ENCODE measurements at regions not wholly inside any gene's neighbourhood (a gene's known extent, or its start where the extent isn't known, plus 50 kb on each side); places are given as distances from the start of the nearest gene placed in this dataset.

DNA sequence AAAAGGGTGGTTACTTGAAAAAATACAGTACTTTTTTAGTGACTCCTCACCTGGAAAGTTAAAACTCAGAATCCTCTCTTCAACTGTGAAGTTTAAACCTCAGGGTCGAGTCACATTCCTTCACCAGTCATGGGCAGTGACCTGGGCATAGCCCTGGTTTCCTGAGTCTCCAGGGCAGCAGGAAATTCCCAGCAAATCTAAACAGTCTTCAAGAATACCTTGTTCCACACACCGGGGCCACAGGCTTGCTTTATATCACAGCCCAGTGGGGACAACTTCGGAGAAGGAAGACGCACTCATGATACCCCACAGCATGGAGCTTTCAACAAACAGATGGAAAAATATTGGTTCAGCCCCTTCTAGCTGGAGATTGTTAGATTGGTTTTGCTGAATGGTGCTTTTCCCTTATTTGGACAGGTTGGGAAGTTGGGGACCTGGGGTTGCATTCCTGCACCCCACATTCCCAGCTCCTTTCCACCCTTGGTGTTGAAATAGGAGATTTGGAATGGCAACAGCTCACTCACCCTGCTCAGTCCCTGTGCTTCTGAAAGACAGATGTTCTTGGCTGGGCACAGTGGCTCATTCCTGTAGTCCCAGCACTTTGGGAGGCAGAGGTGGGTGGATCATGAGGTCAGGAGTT, 113.0 kb upstream of the TMEM170B start (continued):
- TF ChIP-seq ZNF585B (tag by site-specific recombination; IDR thresholded peaks at IDR 0.05) = no peak
- no peak for TF ChIP-seq ZNF132 (tag by site-specific recombination; IDR thresholded peaks at IDR 0.05; ENCODE audit: borderline replicate concordance)
- TF ChIP-seq ZNF623 (tag by site-specific recombination; IDR thresholded peaks at IDR 0.05) = no peak
- TF ChIP-seq ZBTB20 (tag by site-specific recombination; IDR thresholded peaks at IDR 0.05) = no peak
- TF ChIP-seq HOXA7 (CRISPR knock-in tag; IDR thresholded peaks at IDR 0.05; ENCODE audit: borderline replicate concordance) = no peak
- TF ChIP-seq ZNF747 (tag by site-specific recombination; IDR thresholded peaks at IDR 0.05) = no peak

DNA sequence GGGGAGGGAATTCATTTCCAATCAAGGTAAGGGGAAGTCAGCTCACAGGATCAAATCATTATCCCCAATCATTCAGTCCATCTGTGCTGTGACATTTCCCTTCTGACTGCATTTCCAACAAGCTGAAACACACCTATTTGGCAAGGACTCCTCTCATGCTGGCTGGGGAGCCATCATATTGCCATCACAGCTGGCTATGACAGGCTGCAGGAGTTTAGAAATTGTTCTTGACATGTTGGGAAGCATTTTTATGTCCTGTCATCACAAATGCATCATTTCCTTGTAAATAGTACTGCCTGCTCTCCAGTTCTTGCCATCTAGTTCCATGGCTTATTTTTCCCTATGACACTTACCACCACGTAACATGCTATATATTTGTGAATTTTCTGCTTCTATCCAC, 113.9 kb upstream of the TMEM170B start:
- H3K4me1 ChIP-seq (ENCODE audit: control insufficient read depth, insufficient read depth, low read length) = 0 out of 2 replicates have a peak, but pooled peaks cover 3% of the 10 kb centered on the region
- H3K9me3 ChIP-seq (ENCODE audit: control insufficient read depth, insufficient read depth, low read depth, low read length) = no peaks in the 10 kb centered on the region
- ChIA-PET POLR2A (interaction anchor here (0.8 kb wide), 1 partner anchor 188 kb away, joined by 3 read pairs; no protein-coding TSS in a partner anchor), CTCF (interaction anchor here (1.6 kb wide), 1 partner anchor 10 kb away, joined by 6 read pairs; no protein-coding TSS in a partner anchor)
- H3K27ac ChIP-seq (ENCODE audit: extremely low read depth, low read depth, low read length) = no peak overlapping the region
- H3K36me3 ChIP-seq (ENCODE audit: control insufficient read depth in 2 of 2, insufficient read depth in 1 of 2, low read length in 2 of 2) = no peaks in the 10 kb centered on the region; a peak in 1 of 3 replicates
- H3K4me3 ChIP-seq (ENCODE audit: low read depth, low read length) = no peak overlapping the region
- TF ChIP-seq, protein P1, sequence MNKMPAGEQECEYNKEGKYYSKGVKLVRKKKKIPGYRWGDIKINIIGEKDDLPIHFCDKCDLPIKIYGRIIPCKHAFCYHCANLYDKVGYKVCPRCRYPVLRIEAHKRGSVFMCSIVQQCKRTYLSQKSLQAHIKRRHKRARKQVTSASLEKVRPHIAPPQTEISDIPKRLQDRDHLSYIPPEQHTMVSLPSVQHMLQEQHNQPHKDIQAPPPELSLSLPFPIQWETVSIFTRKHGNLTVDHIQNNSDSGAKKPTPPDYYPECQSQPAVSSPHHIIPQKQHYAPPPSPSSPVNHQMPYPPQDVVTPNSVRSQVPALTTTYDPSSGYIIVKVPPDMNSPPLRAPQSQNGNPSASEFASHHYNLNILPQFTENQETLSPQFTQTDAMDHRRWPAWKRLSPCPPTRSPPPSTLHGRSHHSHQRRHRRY (tag by site-specific recombination; IDR thresholded peaks at IDR 0.05) = no peak
- TF ChIP-seq ZNF133 (tag by site-specific recombination; IDR thresholded peaks at IDR 0.05) (no peak), PRDM4 (tag by site-specific recombination; IDR thresholded peaks at IDR 0.05) (no peak), OVOL3 (tag by site-specific recombination; IDR thresholded peaks at IDR 0.05) (no peak), HOXD13 (CRISPR knock-in tag; IDR thresholded peaks at IDR 0.05; ENCODE audit: borderline replicate concordance) (no peak), KLF1 (tag by site-specific recombination; IDR thresholded peaks at IDR 0.05) (no peak), ZEB2 (tag by site-specific recombination; IDR thresholded peaks at IDR 0.05) (no peak), ZNF214 (tag by site-specific recombination; IDR thresholded peaks at IDR 0.05; ENCODE audit: borderline replicate concordance) (no peak), ZSCAN23 (tag by site-specific recombination; IDR thresholded peaks at IDR 0.05) (no peak)
- TF ChIP-seq, protein P2, sequence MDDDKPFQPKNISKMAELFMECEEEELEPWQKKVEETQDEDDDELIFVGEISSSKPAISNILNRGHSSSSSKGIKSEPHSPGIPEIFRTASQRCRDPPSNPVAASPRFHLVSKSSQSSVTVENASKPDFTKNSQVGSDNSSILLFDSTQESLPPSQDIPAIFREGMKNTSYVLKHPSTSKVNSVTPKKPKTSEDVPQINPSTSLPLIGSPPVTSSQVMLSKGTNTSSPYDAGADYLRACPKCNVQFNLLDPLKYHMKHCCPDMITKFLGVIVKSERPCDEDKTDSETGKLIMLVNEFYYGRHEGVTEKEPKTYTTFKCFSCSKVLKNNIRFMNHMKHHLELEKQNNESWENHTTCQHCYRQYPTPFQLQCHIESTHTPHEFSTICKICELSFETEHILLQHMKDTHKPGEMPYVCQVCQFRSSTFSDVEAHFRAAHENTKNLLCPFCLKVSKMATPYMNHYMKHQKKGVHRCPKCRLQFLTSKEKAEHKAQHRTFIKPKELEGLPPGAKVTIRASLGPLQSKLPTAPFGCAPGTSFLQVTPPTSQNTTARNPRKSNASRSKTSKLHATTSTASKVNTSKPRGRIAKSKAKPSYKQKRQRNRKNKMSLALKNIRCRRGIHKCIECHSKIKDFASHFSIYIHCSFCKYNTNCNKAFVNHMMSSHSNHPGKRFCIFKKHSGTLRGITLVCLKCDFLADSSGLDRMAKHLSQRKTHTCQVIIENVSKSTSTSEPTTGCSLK (tag by site-specific recombination; IDR thresholded peaks at IDR 0.05) = no peak

- POLR2A ChIA-PET = no interaction called here
- no peak overlapping the region for H3K4me3 ChIP-seq (ENCODE audit: low read depth, low read length)
- no peak overlapping the region for H3K27ac ChIP-seq (ENCODE audit: extremely low read depth, low read depth, low read length)
- no peaks in the 10 kb centered on the region for H3K9me3 ChIP-seq (ENCODE audit: control insufficient read depth, insufficient read depth, low read depth, low read length)
- H3K36me3 ChIP-seq (ENCODE audit: control insufficient read depth in 2 of 2, insufficient read depth in 1 of 2, low read length in 2 of 2) = no peaks in the 10 kb centered on the region; a peak in 1 of 3 replicates
- no peaks in the 10 kb centered on the region for H3K4me1 ChIP-seq (ENCODE audit: control insufficient read depth, insufficient read depth, low read length)
- CTCF ChIA-PET = interaction anchor here (1.6 kb wide), 1 partner anchor 10 kb away, joined by 6 read pairs; no protein-coding TSS in a partner anchor
- no peak for TF ChIP-seq PRDM1 (tag by site-specific recombination; IDR thresholded peaks at IDR 0.05)
- no peak for TF ChIP-seq ZNF549 (tag by site-specific recombination; IDR thresholded peaks at IDR 0.05)
- no peak for TF ChIP-seq KLF1 (tag by site-specific recombination; IDR thresholded peaks at IDR 0.05)
- no peak for TF ChIP-seq ZFHX2 (tag by site-specific recombination; conservative IDR thresholded peaks at IDR 0.05)
- no peak for TF ChIP-seq ZNF202 (tag by site-specific recombination; IDR thresholded peaks at IDR 0.05; ENCODE audit: borderline replicate concordance)
- no peak for TF ChIP-seq ZSCAN4 (tag by site-specific recombination; IDR thresholded peaks at IDR 0.05)
- no peak for TF ChIP-seq ZNF837 (tag by site-specific recombination; IDR thresholded peaks at IDR 0.05)
- TF ChIP-seq, protein P3, sequence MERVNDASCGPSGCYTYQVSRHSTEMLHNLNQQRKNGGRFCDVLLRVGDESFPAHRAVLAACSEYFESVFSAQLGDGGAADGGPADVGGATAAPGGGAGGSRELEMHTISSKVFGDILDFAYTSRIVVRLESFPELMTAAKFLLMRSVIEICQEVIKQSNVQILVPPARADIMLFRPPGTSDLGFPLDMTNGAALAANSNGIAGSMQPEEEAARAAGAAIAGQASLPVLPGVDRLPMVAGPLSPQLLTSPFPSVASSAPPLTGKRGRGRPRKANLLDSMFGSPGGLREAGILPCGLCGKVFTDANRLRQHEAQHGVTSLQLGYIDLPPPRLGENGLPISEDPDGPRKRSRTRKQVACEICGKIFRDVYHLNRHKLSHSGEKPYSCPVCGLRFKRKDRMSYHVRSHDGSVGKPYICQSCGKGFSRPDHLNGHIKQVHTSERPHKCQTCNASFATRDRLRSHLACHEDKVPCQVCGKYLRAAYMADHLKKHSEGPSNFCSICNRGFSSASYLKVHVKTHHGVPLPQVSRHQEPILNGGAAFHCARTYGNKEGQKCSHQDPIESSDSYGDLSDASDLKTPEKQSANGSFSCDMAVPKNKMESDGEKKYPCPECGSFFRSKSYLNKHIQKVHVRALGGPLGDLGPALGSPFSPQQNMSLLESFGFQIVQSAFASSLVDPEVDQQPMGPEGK (tag by site-specific recombination; IDR thresholded peaks at IDR 0.05) = no peak
- no peak for TF ChIP-seq GLIS2 (tag by site-specific recombination; IDR thresholded peaks at IDR 0.05)
- no peak for TF ChIP-seq ZNF677 (tag by site-specific recombination; IDR thresholded peaks at IDR 0.05)
Measured at GRCh38 chr6:11423072-11423471, 114.5 kb upstream of the TMEM170B start.
